GM21528 (cell line): ENCODE measurements at regions not wholly inside any gene's neighbourhood (a gene's known extent, or its start where the extent isn't known, plus 50 kb on each side); places are given as distances from the start of the nearest gene placed in this dataset.
"Not testable (repeated sequence)": the region's sequence is repeated elsewhere in the genome, so short reads cannot be mapped to it uniquely, and the experiment has no call there.

Experiments used
- ATAC-seq: cut with Tn5 transposase; IDR thresholded peaks from one replicate; pipeline ENCODE4 v1.9.1; 2021; ENCODE audit warnings: mild to moderate bottlenecking, moderate library complexity; ENCODE audit not compliant: unreplicated experiment, low FRiP score

- no peak for ATAC-seq
Measured at GRCh38 chr6:66173587-66173986, 466.6 kb upstream of the EYS start.

- ATAC-seq = not testable (repeated sequence)
Measured at GRCh38 chr6:66166713-66167112, 459.7 kb upstream of the EYS start.

GRCh38 chr6:66161546-66162108 lies 454.6 kb upstream of the EYS start:
- no peak for ATAC-seq

GRCh38 chr6:66159937-66160336 lies 452.9 kb upstream of the EYS start:
- ATAC-seq = no peak

- ATAC-seq = no peak
Measured at GRCh38 chr6:66153247-66153646, 446.2 kb upstream of the EYS start.

- no peak for ATAC-seq
Measured at GRCh38 chr6:66149132-66149531, 442.1 kb upstream of the EYS start.

GRCh38 chr6:66145867-66146266 lies 438.8 kb upstream of the EYS start:
- no peak for ATAC-seq

GRCh38 chr6:66134021-66134420 lies 427.0 kb upstream of the EYS start:
- ATAC-seq = no peak

- no peak for ATAC-seq
Measured at GRCh38 chr6:66128656-66129055, 421.6 kb upstream of the EYS start.

- ATAC-seq = no peak
Measured at GRCh38 chr6:66128243-66128642, 421.2 kb upstream of the EYS start.

GRCh38 chr6:66127061-66127460 lies 420.0 kb upstream of the EYS start:
- ATAC-seq = no peak

GRCh38 chr6:66126358-66126757 lies 419.3 kb upstream of the EYS start:
- ATAC-seq = no peak

- ATAC-seq = no peak
Measured at GRCh38 chr6:66103954-66104353, 396.9 kb upstream of the EYS start.

- no peak for ATAC-seq
Measured at GRCh38 chr6:66103354-66103753, 396.3 kb upstream of the EYS start.

- ATAC-seq = no peak
Measured at GRCh38 chr6:66096679-66097078, 389.7 kb upstream of the EYS start.

GRCh38 chr6:66094615-66095014 lies 387.6 kb upstream of the EYS start:
- no peak for ATAC-seq

GRCh38 chr6:66092306-66092705 lies 385.3 kb upstream of the EYS start:
- ATAC-seq = not testable (repeated sequence)

GRCh38 chr6:66086532-66086931 lies 379.5 kb upstream of the EYS start:
- no peak for ATAC-seq

GRCh38 chr6:66082914-66083313 lies 375.9 kb upstream of the EYS start:
- no peak for ATAC-seq

- no peak for ATAC-seq
Measured at GRCh38 chr6:66068907-66069306, 361.9 kb upstream of the EYS start.

GRCh38 chr6:66068033-66068432 lies 361.0 kb upstream of the EYS start:
- ATAC-seq = no peak

GRCh38 chr6:66065313-66065712 lies 358.3 kb upstream of the EYS start:
- no peak for ATAC-seq

GRCh38 chr6:66057034-66057433 lies 350.0 kb upstream of the EYS start:
- no peak for ATAC-seq
